Breast epithelium (tissue), 3 donors: ENCODE measurements at regions not wholly inside any gene's neighbourhood (a gene's known extent, or its start where the extent isn't known, plus 50 kb on each side); places are given as distances from the start of the nearest gene placed in this dataset.

Experiments
- CTCF ChIP-seq, 3 donors: fragments of 450-650 bp; IDR thresholded peaks; one replicate each; pipeline ENCODE4 v1.5.1; 2016 to 2017; ENCODE audit warnings: antibody characterized with exemption in 3 of 3, mild to moderate bottlenecking in 3 of 3, moderate library complexity in 3 of 3
- POLR2A ChIP-seq: fragments of 450-650 bp; IDR thresholded peaks from one replicate; pipeline ENCODE4 v1.6.1; 2016; ENCODE audit warnings: antibody characterized with exemption, mild to moderate bottlenecking, moderate library complexity
- POLR2AphosphoS5 ChIP-seq, 3 donors: sonication (generic); formaldehyde crosslinking; IDR thresholded peaks; one replicate each; pipeline ENCODE4 v1.6.1; 2017; ENCODE audit warnings: antibody characterized with exemption in 3 of 3

DNA sequence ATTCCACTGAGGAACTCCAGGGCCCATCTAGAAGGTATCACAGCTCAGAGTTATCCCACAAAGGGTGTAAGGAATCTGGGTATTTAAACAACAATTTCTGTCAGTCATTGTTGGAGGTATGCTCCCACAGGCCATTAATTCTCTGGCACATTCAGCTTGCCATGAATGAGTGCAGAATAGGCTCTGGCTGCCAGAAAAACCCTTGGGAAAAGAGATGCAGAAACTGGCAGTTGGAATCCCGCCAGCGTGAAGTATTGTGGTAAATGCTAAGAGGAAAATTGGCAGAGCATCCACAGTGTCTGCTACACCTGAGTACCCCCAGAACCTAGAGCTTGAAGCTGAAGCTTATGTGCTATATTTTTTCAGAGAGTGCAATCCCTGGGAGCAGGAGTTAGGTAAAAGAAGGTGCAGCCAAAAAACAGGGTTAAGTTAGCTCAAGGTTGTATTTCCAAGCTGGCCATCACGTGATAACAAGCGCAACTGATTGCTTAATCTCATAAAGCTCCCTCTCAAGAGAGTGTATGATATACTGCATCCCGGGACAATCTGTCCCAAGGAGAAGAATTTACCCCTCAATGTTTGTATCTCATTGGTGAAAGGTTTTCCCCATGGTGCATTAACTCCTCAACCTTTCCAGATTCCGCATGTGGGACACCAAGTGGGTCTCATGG, 94.2 kb upstream of the ACP3 start:
- TF ChIP-seq CTCF (IDR thresholded peaks at IDR 0.05) = no peak
- TF ChIP-seq POLR2A = no peak
- TF ChIP-seq POLR2AphosphoS5 (IDR thresholded peaks at IDR 0.05) = no peak
